Fibroblast of peridontal ligament (primary cell): ENCODE measurements at regions not wholly inside any gene's neighbourhood (a gene's known extent, or its start where the extent isn't known, plus 50 kb on each side); places are given as distances from the start of the nearest gene placed in this dataset.

Source experiments
- DNase-seq: peaks from one replicate; pipeline ENCODE4 v3.0.0-alpha.2; 2010; ENCODE audit errors: extremely low read depth

- DNase-seq: no peak
Observed at GRCh38 chr21:24353492-24353891, 1253.8 kb downstream of the MRPL39 start.

GRCh38 chr21:24339406-24339805, 1267.9 kb downstream of the MRPL39 start:
- no peak for DNase-seq

GRCh38 chr21:24336491-24336890, 1270.8 kb downstream of the MRPL39 start:
- DNase-seq: no peak

- DNase-seq: no peak
Observed at GRCh38 chr21:24323536-24323935, 1283.7 kb downstream of the MRPL39 start.

- DNase-seq: no peak
Observed at GRCh38 chr21:24316277-24316922, 1290.9 kb downstream of the MRPL39 start.

GRCh38 chr21:24310788-24311187, 1296.5 kb downstream of the MRPL39 start:
- no peak for DNase-seq

GRCh38 chr21:24308183-24308582, 1299.1 kb downstream of the MRPL39 start:
- DNase-seq: no peak

- DNase-seq: no peak
Observed at GRCh38 chr21:24302400-24302799, 1304.9 kb downstream of the MRPL39 start.

- DNase-seq: no peak
Observed at GRCh38 chr21:24298040-24298439, 1309.2 kb downstream of the MRPL39 start.

GRCh38 chr21:24294171-24294570, 1313.1 kb downstream of the MRPL39 start:
- DNase-seq: no peak

- no peak for DNase-seq
Observed at GRCh38 chr21:24290151-24290833, 1317.0 kb downstream of the MRPL39 start.

GRCh38 chr21:24289539-24289938, 1317.7 kb downstream of the MRPL39 start:
- no peak for DNase-seq

GRCh38 chr21:24280596-24280995, 1326.7 kb downstream of the MRPL39 start:
- no peak for DNase-seq

GRCh38 chr21:24278711-24279110, 1328.6 kb downstream of the MRPL39 start:
- DNase-seq: no peak

- no peak for DNase-seq
Observed at GRCh38 chr21:24276204-24276603, 1331.1 kb downstream of the MRPL39 start.

- DNase-seq: no peak
Observed at GRCh38 chr21:24275616-24276015, 1331.7 kb downstream of the MRPL39 start.

GRCh38 chr21:24272521-24272938, 1334.8 kb downstream of the MRPL39 start:
- no peak for DNase-seq

GRCh38 chr21:24265987-24266386, 1341.3 kb downstream of the MRPL39 start:
- no peak for DNase-seq

- no peak for DNase-seq
Observed at GRCh38 chr21:24260751-24261150, 1346.5 kb downstream of the MRPL39 start.

GRCh38 chr21:24259241-24259640, 1348.0 kb downstream of the MRPL39 start:
- DNase-seq: peak; percentile 31

GRCh38 chr21:24255591-24255990, 1351.7 kb downstream of the MRPL39 start:
- DNase-seq: no peak

- peak; percentile 7 for DNase-seq
Observed at GRCh38 chr21:24225431-24225830, 1381.8 kb downstream of the MRPL39 start.

GRCh38 chr21:24224422-24224821, 1382.9 kb downstream of the MRPL39 start:
- DNase-seq: no peak

- DNase-seq: no peak
Observed at GRCh38 chr21:24223624-24224023, 1383.7 kb downstream of the MRPL39 start.
